ENCODE measurements at regions not wholly inside any gene's neighbourhood (a gene's known extent, or its start where the extent isn't known, plus 50 kb on each side); places are given as distances from the start of the nearest gene placed in this dataset.
"Not testable (repeated sequence)": the region's sequence is repeated elsewhere in the genome, so short reads cannot be mapped to it uniquely, and the experiment has no call there.

DNA sequence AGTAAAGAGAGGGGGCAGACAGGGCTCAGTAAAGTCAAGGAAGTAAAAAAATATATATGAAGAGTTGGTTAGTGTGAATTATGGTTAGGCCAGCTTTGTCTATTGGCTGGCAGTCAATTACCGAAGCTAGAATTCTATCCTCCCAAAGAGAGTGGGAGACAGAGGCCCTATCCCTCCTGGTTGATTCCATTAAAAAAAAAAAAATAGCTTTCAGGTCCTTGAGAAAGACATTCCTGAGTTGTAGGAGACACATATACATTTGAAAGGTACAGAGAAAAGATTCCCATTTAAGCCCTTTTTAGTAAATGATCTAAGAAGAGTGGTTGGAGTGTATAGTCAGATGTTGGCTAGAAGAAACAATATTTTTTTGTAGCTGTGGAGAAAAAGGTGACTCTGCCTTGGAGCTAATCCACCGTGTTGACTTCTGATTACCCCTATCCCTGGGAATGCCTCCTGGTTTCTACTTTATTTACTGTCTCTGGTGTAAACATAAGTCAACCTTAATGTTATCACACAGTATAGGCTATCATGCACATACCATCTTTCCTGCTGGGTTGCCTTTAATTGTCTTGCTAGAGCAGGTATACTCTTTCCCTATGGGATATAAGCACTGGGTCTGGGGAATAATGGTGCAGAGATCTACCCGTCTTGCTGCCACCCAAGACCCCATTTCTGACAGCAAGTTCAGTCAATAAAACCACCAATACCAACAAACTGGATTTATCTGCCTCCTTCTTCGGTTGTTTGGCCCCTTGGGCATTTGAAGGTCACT, 859.9 kb upstream of the ATXN7L3B start:
- no peak overlapping the region for H3K4me3 ChIP-seq
- H3K9me3 ChIP-seq, result no peaks in the 10 kb centered on the region
- no peak overlapping the region for H3K27ac ChIP-seq
- DNase-seq (no peak), FAIRE-seq (no peak), ATAC-seq (no peak)
- TF ChIP-seq, protein P1, sequence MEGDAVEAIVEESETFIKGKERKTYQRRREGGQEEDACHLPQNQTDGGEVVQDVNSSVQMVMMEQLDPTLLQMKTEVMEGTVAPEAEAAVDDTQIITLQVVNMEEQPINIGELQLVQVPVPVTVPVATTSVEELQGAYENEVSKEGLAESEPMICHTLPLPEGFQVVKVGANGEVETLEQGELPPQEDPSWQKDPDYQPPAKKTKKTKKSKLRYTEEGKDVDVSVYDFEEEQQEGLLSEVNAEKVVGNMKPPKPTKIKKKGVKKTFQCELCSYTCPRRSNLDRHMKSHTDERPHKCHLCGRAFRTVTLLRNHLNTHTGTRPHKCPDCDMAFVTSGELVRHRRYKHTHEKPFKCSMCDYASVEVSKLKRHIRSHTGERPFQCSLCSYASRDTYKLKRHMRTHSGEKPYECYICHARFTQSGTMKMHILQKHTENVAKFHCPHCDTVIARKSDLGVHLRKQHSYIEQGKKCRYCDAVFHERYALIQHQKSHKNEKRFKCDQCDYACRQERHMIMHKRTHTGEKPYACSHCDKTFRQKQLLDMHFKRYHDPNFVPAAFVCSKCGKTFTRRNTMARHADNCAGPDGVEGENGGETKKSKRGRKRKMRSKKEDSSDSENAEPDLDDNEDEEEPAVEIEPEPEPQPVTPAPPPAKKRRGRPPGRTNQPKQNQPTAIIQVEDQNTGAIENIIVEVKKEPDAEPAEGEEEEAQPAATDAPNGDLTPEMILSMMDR (IDR thresholded peaks at IDR 0.05), result no peak
- H3K27me3 ChIP-seq, result no peaks in the 10 kb centered on the region
- no peaks in the 10 kb centered on the region for H3K36me3 ChIP-seq
- intact Hi-C loops (cut with DNase I), result no loop called here
- H3K4me1 ChIP-seq, result no peaks in the 10 kb centered on the region
- WGBS, 2 donors, result 63 to 66% methylated on average over 4 of the region's 4 CpGs

GRCh38 chr12:73678335-73678734, 859.3 kb upstream of the ATXN7L3B start:
- no peaks in the 10 kb centered on the region for H3K9me3 ChIP-seq
- no peaks in the 10 kb centered on the region for H3K27me3 ChIP-seq
- ATAC-seq (no peak), DNase-seq (no peak), FAIRE-seq (no peak)
- no peak overlapping the region for H3K4me3 ChIP-seq
- TF ChIP-seq, protein P1 (IDR thresholded peaks at IDR 0.05), result no peak
- no peaks in the 10 kb centered on the region for H3K4me1 ChIP-seq
- no peaks in the 10 kb centered on the region for H3K36me3 ChIP-seq
- intact Hi-C loops (cut with DNase I), result no loop called here
- no peak overlapping the region for H3K27ac ChIP-seq
- WGBS, 2 donors, result 72 to 74% methylated on average over 3 of the region's 3 CpGs

- Histone ChIP-seq H3K27me3 (no peaks in the 10 kb centered on the region), H3K4me1 (no peaks in the 10 kb centered on the region), H3K36me3 (no peaks in the 10 kb centered on the region), H3K27ac (no peak overlapping the region), H3K4me3 (no peak overlapping the region), H3K9me3 (no peaks in the 10 kb centered on the region)
- FAIRE-seq, result no peak
- TF ChIP-seq, protein P1 (IDR thresholded peaks at IDR 0.05), result no peak
- intact Hi-C loops (cut with DNase I), result no loop called here
- DNase-seq, result no peak
- ATAC-seq, result no peak
- WGBS, 2 donors, result 43 to 61% methylated on average over 1 of the region's 1 CpG
Measured at GRCh38 chr12:73699318-73699717, 838.3 kb upstream of the ATXN7L3B start.

DNA sequence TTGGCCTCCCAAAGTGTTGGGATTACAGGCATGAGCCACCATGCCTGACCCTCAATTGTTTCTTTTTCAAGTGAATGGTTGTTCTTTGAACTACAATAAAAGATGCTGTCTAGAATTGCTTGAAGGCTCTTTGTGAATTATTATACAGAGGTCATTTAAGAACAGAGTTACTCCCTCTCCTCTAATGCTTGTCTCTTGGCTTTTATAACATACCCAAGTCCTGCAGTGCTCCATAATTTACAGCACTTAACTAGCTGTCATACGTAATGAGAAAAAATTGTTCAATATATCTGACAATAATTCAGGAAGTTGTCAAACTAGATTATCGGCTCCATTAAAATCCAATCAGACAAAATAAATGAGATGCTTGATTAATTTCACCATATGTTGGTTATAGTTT, 823.0 kb upstream of the ATXN7L3B start:
- 56 to 65% methylated on average over 2 of the region's 2 CpGs for WGBS, 2 donors

GRCh38 chr12:73716143-73716542, 821.5 kb upstream of the ATXN7L3B start:
- H3K4me1 ChIP-seq; H3K27ac ChIP-seq; H3K36me3 ChIP-seq; ATAC-seq; intact Hi-C loops (cut with DNase I); H3K27me3 ChIP-seq; FAIRE-seq; H3K9me3 ChIP-seq; H3K4me3 ChIP-seq; DNase-seq: not testable (repeated sequence)
- 74 to 83% methylated on average over 2 of the region's 2 CpGs for WGBS, 2 donors

More for the DNA sequence above, 823.0 kb upstream of the ATXN7L3B start:
- H3K36me3 ChIP-seq, result no peaks in the 10 kb centered on the region
- intact Hi-C loops (cut with DNase I), result no loop called here
- DNase-seq (no peak), FAIRE-seq (no peak), ATAC-seq (no peak)
- H3K4me1 ChIP-seq, result no peaks in the 10 kb centered on the region
- TF ChIP-seq, protein P1 (IDR thresholded peaks at IDR 0.05), result no peak
- H3K27ac ChIP-seq, result no peak overlapping the region
- H3K9me3 ChIP-seq, result no peaks in the 10 kb centered on the region
- H3K4me3 ChIP-seq, result no peak overlapping the region
- no peaks in the 10 kb centered on the region for H3K27me3 ChIP-seq
